ENCODE measurements at regions not wholly inside any gene's neighbourhood (a gene's known extent, or its start where the extent isn't known, plus 50 kb on each side); places are given as distances from the start of the nearest gene placed in this dataset.

- Mint-ChIP-seq H3K27ac (no peak overlapping the region), H3K27me3 (no peaks in the 10 kb centered on the region), H3K4me3 (no peak overlapping the region), H3K36me3 (no peaks in the 10 kb centered on the region), H3K4me1 (no peaks in the 10 kb centered on the region), H3K9me3 (no peaks in the 10 kb centered on the region)
- CTCF ChIA-PET = no interaction called here
- DNase-seq = no peak
These were observed 327.2 kb downstream of the DEPDC1B start for GRCh38 chr5:60372786-60373185.

- no peak for DNase-seq
- Mint-ChIP-seq H3K9me3 (no peaks in the 10 kb centered on the region), H3K36me3 (no peaks in the 10 kb centered on the region), H3K27ac (no peak overlapping the region), H3K4me3 (no peak overlapping the region), H3K27me3 (no peaks in the 10 kb centered on the region), H3K4me1 (no peaks in the 10 kb centered on the region)
- CTCF ChIA-PET = interaction anchor here (0.7 kb wide), 1 partner anchor 1135 kb away, joined by 3 read pairs; no protein-coding TSS in a partner anchor
These were observed 328.9 kb downstream of the DEPDC1B start for GRCh38 chr5:60371065-60371464.

GRCh38 chr5:60370508-60370907 lies 329.5 kb downstream of the DEPDC1B start:
- H3K27ac Mint-ChIP-seq = no peak overlapping the region
- DNase-seq = no peak
- H3K36me3 Mint-ChIP-seq = no peaks in the 10 kb centered on the region
- CTCF ChIA-PET = interaction anchor here (0.7 kb wide), 1 partner anchor 1135 kb away, joined by 3 read pairs; no protein-coding TSS in a partner anchor
- no peaks in the 10 kb centered on the region for H3K27me3 Mint-ChIP-seq
- H3K4me3 Mint-ChIP-seq = no peak overlapping the region
- no peaks in the 10 kb centered on the region for H3K9me3 Mint-ChIP-seq
- H3K4me1 Mint-ChIP-seq = no peaks in the 10 kb centered on the region

- H3K9me3 Mint-ChIP-seq = no peaks in the 10 kb centered on the region
These were observed 330.6 kb downstream of the DEPDC1B start for GRCh38 chr5:60369391-60369790.

GRCh38 chr5:60368100-60368499 lies 331.9 kb downstream of the DEPDC1B start:
- H3K4me3 Mint-ChIP-seq = no peak overlapping the region
- DNase-seq = no peak
- no peaks in the 10 kb centered on the region for H3K27me3 Mint-ChIP-seq
- no peaks in the 10 kb centered on the region for H3K4me1 Mint-ChIP-seq
- no peak overlapping the region for H3K27ac Mint-ChIP-seq
- H3K36me3 Mint-ChIP-seq = no peaks in the 10 kb centered on the region
- CTCF ChIA-PET = no interaction called here
- no peaks in the 10 kb centered on the region for H3K9me3 Mint-ChIP-seq

More at GRCh38 chr5:60369391-60369790, 330.6 kb downstream of the DEPDC1B start:
- Mint-ChIP-seq H3K27ac (no peak overlapping the region), H3K4me3 (no peak overlapping the region), H3K36me3 (no peaks in the 10 kb centered on the region), H3K27me3 (no peaks in the 10 kb centered on the region), H3K4me1 (no peaks in the 10 kb centered on the region)
- DNase-seq = no peak
- CTCF ChIA-PET = no interaction called here

- Mint-ChIP-seq H3K4me3 (no peak overlapping the region), H3K9me3 (no peaks in the 10 kb centered on the region), H3K4me1 (no peaks in the 10 kb centered on the region), H3K36me3 (no peaks in the 10 kb centered on the region), H3K27ac (no peak overlapping the region), H3K27me3 (no peaks in the 10 kb centered on the region)
- CTCF ChIA-PET = no interaction called here
- DNase-seq = no peak
These were observed 333.5 kb downstream of the DEPDC1B start for GRCh38 chr5:60366489-60366888.

GRCh38 chr5:60365001-60365400 lies 335.0 kb downstream of the DEPDC1B start:
- H3K4me1 Mint-ChIP-seq = no peaks in the 10 kb centered on the region
- no peaks in the 10 kb centered on the region for H3K9me3 Mint-ChIP-seq
- DNase-seq = no peak
- CTCF ChIA-PET = no interaction called here
- H3K4me3 Mint-ChIP-seq = no peak overlapping the region
- no peaks in the 10 kb centered on the region for H3K36me3 Mint-ChIP-seq
- no peaks in the 10 kb centered on the region for H3K27me3 Mint-ChIP-seq
- H3K27ac Mint-ChIP-seq = no peak overlapping the region

- DNase-seq = no peak
- H3K4me3 Mint-ChIP-seq = no peak overlapping the region
- H3K9me3 Mint-ChIP-seq = no peaks in the 10 kb centered on the region
- no peaks in the 10 kb centered on the region for H3K4me1 Mint-ChIP-seq
- CTCF ChIA-PET = no interaction called here
- H3K27me3 Mint-ChIP-seq = no peaks in the 10 kb centered on the region
- H3K27ac Mint-ChIP-seq = no peak overlapping the region
- H3K36me3 Mint-ChIP-seq = no peaks in the 10 kb centered on the region
These were observed 337.8 kb downstream of the DEPDC1B start for GRCh38 chr5:60362158-60362557.

GRCh38 chr5:60360355-60360754 lies 339.6 kb downstream of the DEPDC1B start:
- Mint-ChIP-seq H3K4me1 (no peaks in the 10 kb centered on the region), H3K9me3 (no peaks in the 10 kb centered on the region), H3K36me3 (no peaks in the 10 kb centered on the region), H3K27me3 (no peaks in the 10 kb centered on the region), H3K27ac (no peak overlapping the region), H3K4me3 (no peak overlapping the region)
- DNase-seq = no peak
- CTCF ChIA-PET = no interaction called here

GRCh38 chr5:60357302-60357701 lies 342.7 kb downstream of the DEPDC1B start:
- Mint-ChIP-seq H3K27me3 (no peaks in the 10 kb centered on the region), H3K27ac (no peak overlapping the region)
- CTCF ChIA-PET = no interaction called here

GRCh38 chr5:60356745-60357144 lies 343.2 kb downstream of the DEPDC1B start:
- Mint-ChIP-seq H3K36me3 (no peaks in the 10 kb centered on the region), H3K9me3 (no peaks in the 10 kb centered on the region), H3K27me3 (no peaks in the 10 kb centered on the region), H3K27ac (no peak overlapping the region), H3K4me1 (no peaks in the 10 kb centered on the region), H3K4me3 (no peak overlapping the region)
- CTCF ChIA-PET = no interaction called here
- no peak for DNase-seq

More at GRCh38 chr5:60357302-60357701, 342.7 kb downstream of the DEPDC1B start:
- H3K9me3 Mint-ChIP-seq = no peaks in the 10 kb centered on the region
- no peak overlapping the region for H3K4me3 Mint-ChIP-seq
- H3K36me3 Mint-ChIP-seq = no peaks in the 10 kb centered on the region
- no peak for DNase-seq
- no peaks in the 10 kb centered on the region for H3K4me1 Mint-ChIP-seq

- H3K4me1 Mint-ChIP-seq = no peaks in the 10 kb centered on the region
- H3K27ac Mint-ChIP-seq = no peak overlapping the region
- H3K36me3 Mint-ChIP-seq = no peaks in the 10 kb centered on the region
- H3K9me3 Mint-ChIP-seq = no peaks in the 10 kb centered on the region
- no peaks in the 10 kb centered on the region for H3K27me3 Mint-ChIP-seq
- CTCF ChIA-PET = no interaction called here
- no peak for DNase-seq
- H3K4me3 Mint-ChIP-seq = no peak overlapping the region
These were observed 344.8 kb downstream of the DEPDC1B start for GRCh38 chr5:60355181-60355580.

GRCh38 chr5:60354311-60354710 lies 345.7 kb downstream of the DEPDC1B start:
- Mint-ChIP-seq H3K4me1 (no peaks in the 10 kb centered on the region), H3K27me3 (no peaks in the 10 kb centered on the region), H3K4me3 (no peak overlapping the region), H3K9me3 (no peaks in the 10 kb centered on the region), H3K36me3 (no peaks in the 10 kb centered on the region), H3K27ac (no peak overlapping the region)
- no peak for DNase-seq
- CTCF ChIA-PET = no interaction called here

- H3K9me3 Mint-ChIP-seq = no peaks in the 10 kb centered on the region
- CTCF ChIA-PET = no interaction called here
- no peak overlapping the region for H3K27ac Mint-ChIP-seq
- no peaks in the 10 kb centered on the region for H3K27me3 Mint-ChIP-seq
- no peak overlapping the region for H3K4me3 Mint-ChIP-seq
- no peak for DNase-seq
- H3K4me1 Mint-ChIP-seq = no peaks in the 10 kb centered on the region
- H3K36me3 Mint-ChIP-seq = no peaks in the 10 kb centered on the region
These were observed 346.9 kb downstream of the DEPDC1B start for GRCh38 chr5:60352992-60353599.

GRCh38 chr5:60350794-60351193 lies 349.2 kb downstream of the DEPDC1B start:
- DNase-seq = no peak
- no peaks in the 10 kb centered on the region for H3K36me3 Mint-ChIP-seq
- no peaks in the 10 kb centered on the region for H3K4me1 Mint-ChIP-seq
- H3K27ac Mint-ChIP-seq = no peak overlapping the region
- CTCF ChIA-PET = no interaction called here
- H3K9me3 Mint-ChIP-seq = no peaks in the 10 kb centered on the region
- no peaks in the 10 kb centered on the region for H3K27me3 Mint-ChIP-seq
- H3K4me3 Mint-ChIP-seq = no peak overlapping the region

All from activated naive CD4-positive, alpha-beta T cell treated with anti-CD3 and anti-CD28 coated beads, Interleukin-2, amount 10 ng/mL, durations not matched to agents 7 days and 5 days (primary cell).